ENCODE measurements at regions not wholly inside any gene's neighbourhood (a gene's known extent, or its start where the extent isn't known, plus 50 kb on each side); places are given as distances from the start of the nearest gene placed in this dataset.

DNA sequence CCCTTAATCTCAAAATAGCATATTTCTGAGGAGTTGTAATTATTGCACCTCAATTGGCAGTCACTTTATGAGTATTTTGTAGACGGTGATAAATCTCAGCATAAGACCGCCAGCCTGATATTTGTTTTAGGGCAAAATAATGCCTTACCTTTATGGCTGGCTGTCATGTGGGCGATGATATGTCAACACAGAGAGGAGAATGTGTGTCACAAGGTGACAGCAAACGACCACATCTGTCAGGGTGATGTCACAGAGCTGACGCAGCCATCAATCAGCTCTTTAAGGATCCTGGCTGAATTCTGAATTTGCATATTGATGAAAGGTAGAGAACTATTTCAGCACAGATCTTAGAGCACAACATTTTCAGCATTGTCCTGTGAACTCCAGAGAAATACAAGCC, 209.7 kb downstream of the CEP135 start:
- H3K23ac ChIP-seq (ENCODE audit: insufficient read length), result no peak overlapping the region
- no peak overlapping the region for H3K9ac ChIP-seq (replicated peaks in 1 of 4; ENCODE audit: extremely low read depth in 1 of 4, low read depth in 3 of 4, low read length in 3 of 4)
- no peaks in the 10 kb centered on the region for H3K79me1 ChIP-seq (ENCODE audit: low read depth, low read length)
- FAIRE-seq (no peak), DNase-seq (ENCODE audit: low read depth in 1 of 2, low spot score in 2 of 2) (no peak)
- no peak overlapping the region for H3K4me3 ChIP-seq (ENCODE audit: extremely low read depth in 1 of 4, insufficient read depth in 2 of 4, low read depth in 3 of 4, low read length in 4 of 4)
- no peak overlapping the region for H2BK5ac ChIP-seq (ENCODE audit: low read depth, low read length)
- no peak overlapping the region for H3K56ac ChIP-seq (replicated peaks; ENCODE audit: insufficient read length, low read depth, low read length)
- peaks cover 0 to 6% of the 10 kb centered on the region in 2 experiments; a peak in 1 of 4 replicates for H3K79me2 ChIP-seq (ENCODE audit: control insufficient read depth in 1 of 2, insufficient read depth in 2 of 2, low read length in 2 of 2)
- H2BK15ac ChIP-seq (ENCODE audit: low read length), result no peak overlapping the region
- H2BK12ac ChIP-seq (ENCODE audit: low read depth, low read length), result no peak overlapping the region
- no peak overlapping the region for H2AK5ac ChIP-seq (ENCODE audit: low read depth, low read length)
- no peak overlapping the region for H3K4me2 ChIP-seq (ENCODE audit: insufficient read depth in 1 of 2, low read depth in 2 of 2, low read length in 2 of 2)
- no peaks in the 10 kb centered on the region for H3K4me1 ChIP-seq (replicated peaks in 1 of 4; ENCODE audit: control insufficient read depth in 3 of 4, insufficient read depth in 4 of 4, low read length in 3 of 4)
- no peaks in the 10 kb centered on the region for H3K23me2 ChIP-seq (ENCODE audit: low read depth, low read length)
- no peak overlapping the region for H2AFZ ChIP-seq (ENCODE audit: low read length)
- no peak overlapping the region for H4K8ac ChIP-seq (ENCODE audit: extremely low read depth, insufficient read depth, low read length)
- TF ChIP-seq JUND (IDR thresholded peaks at IDR 0.05; ENCODE audit: low read length), result no peak
- no peak for TF ChIP-seq RFX5 (IDR thresholded peaks at IDR 0.05; ENCODE audit: borderline replicate concordance, low read depth, low read length)
- TF ChIP-seq CHD2 (IDR thresholded peaks at IDR 0.05; ENCODE audit: low read length), result no peak
- no peak for TF ChIP-seq YY1 (IDR thresholded peaks at IDR 0.05; ENCODE audit: low read depth, low read length)
- TF ChIP-seq ATF2 (IDR thresholded peaks at IDR 0.05; ENCODE audit: low read length), result no peak
- no peak for TF ChIP-seq SIN3A (conservative IDR thresholded peaks at IDR 0.05 in 1 of 2, IDR thresholded peaks at IDR 0.05 in 1 of 2; ENCODE audit: low read depth in 1 of 2, low read length in 2 of 2)
- TF ChIP-seq FOSL1 (IDR thresholded peaks at IDR 0.05; ENCODE audit: insufficient read depth, low read depth, low read length), result no peak
- no peak for TF ChIP-seq CTCF (IDR thresholded peaks at IDR 0.05; ENCODE audit: control extremely low read depth in 1 of 3, insufficient read depth in 1 of 3, low read depth in 1 of 3, low read length in 3 of 3)
- no peak overlapping the region for H2BK20ac ChIP-seq (ENCODE audit: low read length)
- no peak overlapping the region for H4K5ac ChIP-seq (ENCODE audit: insufficient read length, low read depth, low read length)
- H3K27me3 ChIP-seq (replicated peaks in 1 of 4; ENCODE audit: control insufficient read depth in 3 of 4, extremely low read depth in 1 of 4, insufficient read depth in 3 of 4, low read length in 3 of 4), result no peaks in the 10 kb centered on the region
- no peak overlapping the region for H2BK120ac ChIP-seq (replicated peaks; ENCODE audit: low read depth, low read length)
- no peak overlapping the region for H3K27ac ChIP-seq (ENCODE audit: low read depth, low read length)
- no peak overlapping the region for H4K91ac ChIP-seq (replicated peaks; ENCODE audit: insufficient read length, low read length)
- H3K18ac ChIP-seq (ENCODE audit: extremely low read depth, low read length), result no peak overlapping the region
- CTCF ChIA-PET (ENCODE audit: partially characterized antibody), result interaction anchor here (1.2 kb wide), 1 partner anchor 34 kb away, joined by 4 read pairs; no protein-coding TSS in a partner anchor
- H3K9me3 ChIP-seq (ENCODE audit: insufficient read depth in 2 of 2, low read depth in 1 of 2, low read length in 1 of 2), result no peaks in the 10 kb centered on the region
- POLR2A ChIA-PET (ENCODE audit: partially characterized antibody), result no interaction called here
- H3K36me3 ChIP-seq (ENCODE audit: control insufficient read depth in 2 of 4, insufficient read depth in 4 of 4, low read length in 3 of 4), result no peaks in the 10 kb centered on the region
- H3K4ac ChIP-seq (replicated peaks; ENCODE audit: insufficient read length, low read depth, low read length), result no peak overlapping the region
- H4K20me1 ChIP-seq (replicated peaks in 1 of 2; ENCODE audit: control insufficient read depth in 1 of 2, insufficient read depth in 2 of 2, low read length in 2 of 2), result no peaks in the 10 kb centered on the region
- WGBS, 2 experiments (ENCODE audit: extremely low coverage in 1 of 2, insufficient coverage in 1 of 2, insufficient read length in 1 of 2, insufficient replicate concordance in 2 of 2, low coverage in 1 of 2, low lambda C conversion rate in 2 of 2, missing lambda C conversion rate in 1 of 2), result 88% methylated on average over 5 of the region's 5 CpGs; no CpG with 5 or more reads in 1 of the 2 experiments
- H3K14ac ChIP-seq (ENCODE audit: insufficient read length), result no peak overlapping the region
